Muscle layer of duodenum (tissue), 2 donors: ENCODE measurements at regions not wholly inside any gene's neighbourhood (a gene's known extent, or its start where the extent isn't known, plus 50 kb on each side); places are given as distances from the start of the nearest gene placed in this dataset.

ENCODE experiments used
- H3K27ac ChIP-seq: one replicate; pipeline ENCODE4 v1.7.0; 2013; ENCODE audit warnings: mild to moderate bottlenecking, low read length
- H3K27me3 ChIP-seq: one replicate; pipeline ENCODE4 v1.7.0; 2013; ENCODE audit warnings: low read depth, mild to moderate bottlenecking, control low read depth, low read length
- H3K36me3 ChIP-seq, 2 donors: one replicate each; pipeline ENCODE4 v1.7.0; 2013; ENCODE audit warnings: low read length in 2 of 2, control low read depth in 1 of 2, mild to moderate bottlenecking in 1 of 2; ENCODE audit not compliant: insufficient read depth in 2 of 2, control insufficient read depth in 1 of 2
- H3K4me1 ChIP-seq, 2 donors: one replicate each; pipeline ENCODE4 v1.7.0; 2013; ENCODE audit warnings: low read length in 2 of 2, mild to moderate bottlenecking in 2 of 2, control low read depth in 1 of 2, moderate library complexity in 1 of 2; ENCODE audit not compliant: insufficient read depth in 2 of 2, control insufficient read depth in 1 of 2
- H3K4me3 ChIP-seq, 2 donors: one replicate each; pipeline ENCODE4 v1.7.0; 2013; ENCODE audit warnings: low read length in 2 of 2, low read depth in 1 of 2, mild to moderate bottlenecking in 1 of 2
- H3K9me3 ChIP-seq, 2 donors: one replicate each; pipeline ENCODE4 v1.7.0; 2013; ENCODE audit warnings: low read length in 2 of 2, control low read depth in 1 of 2, mild to moderate bottlenecking in 1 of 2; ENCODE audit not compliant: control insufficient read depth in 1 of 2
- donor health status: healthy.

GRCh38 chr3:82262193-82262592 is 500.7 kb upstream of the GBE1 start:
- H3K27ac ChIP-seq = no peak overlapping the region
- H3K4me3 ChIP-seq = no peak overlapping the region
- H3K4me1 ChIP-seq = no peaks in the 10 kb centered on the region
- no peaks in the 10 kb centered on the region for H3K9me3 ChIP-seq
- H3K27me3 ChIP-seq = no peaks in the 10 kb centered on the region
- H3K36me3 ChIP-seq = no peaks in the 10 kb centered on the region

- no peaks in the 10 kb centered on the region for H3K9me3 ChIP-seq
- no peaks in the 10 kb centered on the region for H3K27me3 ChIP-seq
- no peak overlapping the region for H3K4me3 ChIP-seq
- H3K36me3 ChIP-seq = no peaks in the 10 kb centered on the region
- no peaks in the 10 kb centered on the region for H3K4me1 ChIP-seq
- H3K27ac ChIP-seq = no peak overlapping the region
Observed at GRCh38 chr3:82261637-82262036, 500.2 kb upstream of the GBE1 start.

- no peaks in the 10 kb centered on the region for H3K9me3 ChIP-seq
- no peaks in the 10 kb centered on the region for H3K36me3 ChIP-seq
- H3K4me3 ChIP-seq = no peak overlapping the region
- H3K4me1 ChIP-seq = no peaks in the 10 kb centered on the region
- no peaks in the 10 kb centered on the region for H3K27me3 ChIP-seq
- H3K27ac ChIP-seq = no peak overlapping the region
Observed at GRCh38 chr3:82261013-82261412, 499.6 kb upstream of the GBE1 start.

- Histone ChIP-seq H3K9me3 (no peaks in the 10 kb centered on the region), H3K4me1 (no peaks in the 10 kb centered on the region), H3K27ac (no peak overlapping the region), H3K36me3 (no peaks in the 10 kb centered on the region), H3K4me3 (no peak overlapping the region), H3K27me3 (no peaks in the 10 kb centered on the region)
Observed at GRCh38 chr3:82259994-82260393, 498.5 kb upstream of the GBE1 start.

- no peak overlapping the region for H3K27ac ChIP-seq
Observed at GRCh38 chr3:82240322-82240721, 478.9 kb upstream of the GBE1 start.

GRCh38 chr3:82236257-82236656 is 474.8 kb upstream of the GBE1 start:
- Histone ChIP-seq H3K4me3 (no peak overlapping the region), H3K9me3 (no peaks in the 10 kb centered on the region), H3K27me3 (no peaks in the 10 kb centered on the region), H3K36me3 (no peaks in the 10 kb centered on the region), H3K27ac (no peak overlapping the region), H3K4me1 (no peaks in the 10 kb centered on the region)

More at GRCh38 chr3:82240322-82240721, 478.9 kb upstream of the GBE1 start:
- H3K9me3 ChIP-seq = no peaks in the 10 kb centered on the region
- H3K4me1 ChIP-seq = no peaks in the 10 kb centered on the region
- H3K4me3 ChIP-seq = no peak overlapping the region
- H3K36me3 ChIP-seq = no peaks in the 10 kb centered on the region
- no peaks in the 10 kb centered on the region for H3K27me3 ChIP-seq

- Histone ChIP-seq H3K9me3 (no peaks in the 10 kb centered on the region), H3K4me3 (no peak overlapping the region), H3K27ac (no peak overlapping the region), H3K27me3 (no peaks in the 10 kb centered on the region), H3K4me1 (no peaks in the 10 kb centered on the region), H3K36me3 (no peaks in the 10 kb centered on the region)
Observed at GRCh38 chr3:82229397-82229796, 468.0 kb upstream of the GBE1 start.

- Histone ChIP-seq H3K4me1 (no peaks in the 10 kb centered on the region), H3K9me3 (no peaks in the 10 kb centered on the region), H3K27me3 (no peaks in the 10 kb centered on the region), H3K36me3 (no peaks in the 10 kb centered on the region), H3K4me3 (no peak overlapping the region), H3K27ac (no peak overlapping the region)
Observed at GRCh38 chr3:82224661-82225060, 463.2 kb upstream of the GBE1 start.

- no peaks in the 10 kb centered on the region for H3K9me3 ChIP-seq
- H3K4me3 ChIP-seq = no peak overlapping the region
- H3K4me1 ChIP-seq = no peaks in the 10 kb centered on the region
- H3K27ac ChIP-seq = no peak overlapping the region
- no peaks in the 10 kb centered on the region for H3K27me3 ChIP-seq
- H3K36me3 ChIP-seq = no peaks in the 10 kb centered on the region
Observed at GRCh38 chr3:82222401-82222800, 461.0 kb upstream of the GBE1 start.

GRCh38 chr3:82217571-82217970 is 456.1 kb upstream of the GBE1 start:
- Histone ChIP-seq H3K27ac (no peak overlapping the region), H3K27me3 (no peaks in the 10 kb centered on the region), H3K9me3 (no peaks in the 10 kb centered on the region)

GRCh38 chr3:82208002-82208710 is 446.7 kb upstream of the GBE1 start:
- H3K4me3 ChIP-seq = no peak overlapping the region
- H3K27me3 ChIP-seq = no peaks in the 10 kb centered on the region
- H3K27ac ChIP-seq = no peak overlapping the region
- H3K36me3 ChIP-seq = no peaks in the 10 kb centered on the region
- no peaks in the 10 kb centered on the region for H3K4me1 ChIP-seq
- H3K9me3 ChIP-seq = no peaks in the 10 kb centered on the region

More at GRCh38 chr3:82217571-82217970, 456.1 kb upstream of the GBE1 start:
- Histone ChIP-seq H3K4me3 (no peak overlapping the region), H3K36me3 (no peaks in the 10 kb centered on the region), H3K4me1 (no peaks in the 10 kb centered on the region)

GRCh38 chr3:82202269-82202668 is 440.8 kb upstream of the GBE1 start:
- Histone ChIP-seq H3K4me1 (no peaks in the 10 kb centered on the region), H3K27ac (no peak overlapping the region), H3K9me3 (no peaks in the 10 kb centered on the region), H3K4me3 (no peak overlapping the region), H3K36me3 (no peaks in the 10 kb centered on the region), H3K27me3 (no peaks in the 10 kb centered on the region)
